GM23338 (cell line): ENCODE measurements at regions not wholly inside any gene's neighbourhood (a gene's known extent, or its start where the extent isn't known, plus 50 kb on each side); places are given as distances from the start of the nearest gene placed in this dataset.
A peak's percentile ranks its signal among the peaks of the same experiment; 100 is the strongest.

Experiments used
- ATAC-seq: fragments of 200-7000 bp; cut with Tn5 transposase; 3 replicates; pipeline ENCODE4 v1.9.1; 2020
- DNase-seq: peaks from one replicate; pipeline ENCODE4 v3.0.0-alpha.2; 2015; ENCODE audit warnings: low spot score
- H2AFZ ChIP-seq: fragments of 200-600 bp; sonication (generic); 2 replicates; pipeline ENCODE4 v1.8.0; 2016; ENCODE audit warnings: antibody characterized with exemption, mild to moderate bottlenecking, moderate library complexity
- H3F3A ChIP-seq: fragments of 200-600 bp; sonication (generic); replicated peaks from 2 replicates; pipeline ENCODE4 v1.8.0; 2017; ENCODE audit warnings: antibody characterized with exemption, mixed run types, low read depth
- H3K27ac ChIP-seq: fragments of 200-600 bp; sonication (generic); 2 replicates; pipeline ENCODE4 v1.6.1; 2016; ENCODE audit warnings: low read depth
- H3K27me3 ChIP-seq: fragments of 200-600 bp; sonication (generic); 2 replicates; pipeline ENCODE4 v1.8.0; 2016; ENCODE audit warnings: mild to moderate bottlenecking, mixed run types, moderate library complexity; ENCODE audit not compliant: insufficient read depth
- H3K36me3 ChIP-seq: fragments of 200-600 bp; sonication (generic); 2 replicates; pipeline ENCODE4 v1.8.0; 2016; ENCODE audit warnings: mild to moderate bottlenecking; ENCODE audit not compliant: insufficient read depth
- H3K4me1 ChIP-seq: fragments of 200-600 bp; sonication (generic); 2 replicates; pipeline ENCODE4 v1.8.0; 2016; ENCODE audit warnings: mild to moderate bottlenecking, moderate library complexity; ENCODE audit not compliant: insufficient read depth
- H3K4me2 ChIP-seq: fragments of 200-600 bp; sonication (generic); 2 replicates; pipeline ENCODE4 v1.7.1; 2017; ENCODE audit warnings: mixed run types
- H3K4me3 ChIP-seq: fragments of 200-600 bp; sonication (generic); 2 replicates; pipeline ENCODE4 v1.6.1; 2016; ENCODE audit warnings: mixed run types
- H3K79me2 ChIP-seq: fragments of 200-600 bp; sonication (generic); replicated peaks from 2 replicates; pipeline ENCODE4 v1.8.0; 2017; ENCODE audit warnings: mild to moderate bottlenecking; ENCODE audit not compliant: insufficient read depth
- H3K9me2 ChIP-seq: fragments of 200-600 bp; sonication (generic); 2 replicates; pipeline ENCODE4 v1.8.0; 2017; ENCODE audit not compliant: insufficient read depth
- H4K20me1 ChIP-seq: fragments of 200-600 bp; sonication (generic); replicated peaks from 2 replicates; pipeline ENCODE4 v1.8.0; 2017; ENCODE audit warnings: mild to moderate bottlenecking; ENCODE audit not compliant: insufficient read depth
- H3K27ac Mint-ChIP-seq: 2 replicates; pipeline ENCODE4 v1.8.0; 2020; ENCODE audit warnings: inconsistent platforms, mild to moderate bottlenecking, moderate library complexity, mixed read lengths
- H3K27me3 Mint-ChIP-seq: 3 replicates; pipeline ENCODE4 v1.8.0; 2022; ENCODE audit warnings: low read depth, mild to moderate bottlenecking, moderate library complexity, mixed read lengths, inconsistent platforms; ENCODE audit not compliant: insufficient read depth, poor library complexity
- H3K36me3 Mint-ChIP-seq: 3 replicates; pipeline ENCODE4 v1.8.0; 2021; ENCODE audit warnings: low read depth, mild to moderate bottlenecking, inconsistent platforms, moderate library complexity, mixed read lengths
- H3K4me1 Mint-ChIP-seq: 3 replicates; pipeline ENCODE4 v1.8.0; 2020; ENCODE audit warnings: mild to moderate bottlenecking, inconsistent platforms, mixed read lengths
- H3K4me3 Mint-ChIP-seq: 3 replicates; pipeline ENCODE4 v1.8.0; 2021; ENCODE audit warnings: moderate library complexity, mild to moderate bottlenecking, inconsistent platforms, mixed read lengths
- H3K9me3 Mint-ChIP-seq: 3 replicates; pipeline ENCODE4 v1.8.0; 2020; ENCODE audit warnings: moderate library complexity, mild to moderate bottlenecking, inconsistent platforms, mixed read lengths
- CREB1 ChIP-seq: fragments of 250-450 bp; sonication (Bioruptor Pico); IDR thresholded peaks from 2 replicates; pipeline ENCODE4 v1.5.0; 2020; ENCODE audit warnings: low read depth, mild to moderate bottlenecking, moderate library complexity
- EZH2 ChIP-seq: fragments of 200-600 bp; sonication (generic); IDR thresholded peaks from one replicate; pipeline ENCODE4 v1.8.0; 2017; ENCODE audit warnings: antibody characterized with exemption, mild to moderate bottlenecking, low read depth; ENCODE audit not compliant: unreplicated experiment
- EZH2phosphoT487 ChIP-seq: fragments of 200-600 bp; sonication (generic); IDR thresholded peaks from one replicate; pipeline ENCODE4 v1.8.1; 2018; ENCODE audit warnings: antibody characterized with exemption; ENCODE audit not compliant: unreplicated experiment
- JUNB ChIP-seq: IDR thresholded peaks from one replicate; pipeline ENCODE4 v1.6.1; 2016; ENCODE audit warnings: antibody characterized with exemption; ENCODE audit not compliant: unreplicated experiment
- NANOG ChIP-seq: IDR thresholded peaks from 2 replicates; pipeline ENCODE4 v1.6.1; 2016; ENCODE audit warnings: antibody characterized with exemption, borderline replicate concordance
- POLR2AphosphoS5 ChIP-seq: IDR thresholded peaks from 2 replicates; pipeline ENCODE4 v1.6.1; 2016; ENCODE audit warnings: antibody characterized with exemption, low read depth
- STAT1 ChIP-seq: IDR thresholded peaks from one replicate; pipeline ENCODE4 v1.6.1; 2016; ENCODE audit warnings: antibody characterized with exemption; ENCODE audit not compliant: unreplicated experiment
- ZNF114 ChIP-seq: fragments of 250-450 bp; sonication (Bioruptor Pico); IDR thresholded peaks from 2 replicates; pipeline ENCODE4 v1.5.0; 2020; ENCODE audit warnings: mild to moderate bottlenecking, moderate library complexity
- ZNF331 ChIP-seq: fragments of 250-450 bp; sonication (Bioruptor Pico); IDR thresholded peaks from 2 replicates; pipeline ENCODE4 v1.5.0; 2020; ENCODE audit warnings: low read depth, mild to moderate bottlenecking, moderate library complexity
- TF ChIP-seq, protein P1 (sequence below): IDR thresholded peaks from 2 replicates; pipeline ENCODE4 v1.6.1; 2016; ENCODE audit warnings: antibody characterized with exemption
- TF ChIP-seq, protein P2 (sequence below): fragments of 250-450 bp; sonication (Bioruptor Pico); IDR thresholded peaks from 2 replicates; pipeline ENCODE4 v1.5.0; 2020; ENCODE audit warnings: mild to moderate bottlenecking, moderate library complexity
- TF ChIP-seq, protein P3 (sequence below), 2 experiments: fragments of 200-600 bp in 1 of 2; sonication (generic) in 1 of 2; conservative IDR thresholded peaks; 2 replicates each; pipeline versions ENCODE4 v1.5.1 to v1.6.1; 2016 to 2017; ENCODE audit warnings: antibody characterized with exemption in 2 of 2, low read depth in 2 of 2, mild to moderate bottlenecking in 2 of 2, moderate library complexity in 1 of 2
- TF ChIP-seq, protein P4 (sequence below): IDR thresholded peaks from one replicate; pipeline ENCODE4 v1.6.1; 2018; ENCODE audit warnings: antibody characterized with exemption; ENCODE audit not compliant: unreplicated experiment

DNA sequence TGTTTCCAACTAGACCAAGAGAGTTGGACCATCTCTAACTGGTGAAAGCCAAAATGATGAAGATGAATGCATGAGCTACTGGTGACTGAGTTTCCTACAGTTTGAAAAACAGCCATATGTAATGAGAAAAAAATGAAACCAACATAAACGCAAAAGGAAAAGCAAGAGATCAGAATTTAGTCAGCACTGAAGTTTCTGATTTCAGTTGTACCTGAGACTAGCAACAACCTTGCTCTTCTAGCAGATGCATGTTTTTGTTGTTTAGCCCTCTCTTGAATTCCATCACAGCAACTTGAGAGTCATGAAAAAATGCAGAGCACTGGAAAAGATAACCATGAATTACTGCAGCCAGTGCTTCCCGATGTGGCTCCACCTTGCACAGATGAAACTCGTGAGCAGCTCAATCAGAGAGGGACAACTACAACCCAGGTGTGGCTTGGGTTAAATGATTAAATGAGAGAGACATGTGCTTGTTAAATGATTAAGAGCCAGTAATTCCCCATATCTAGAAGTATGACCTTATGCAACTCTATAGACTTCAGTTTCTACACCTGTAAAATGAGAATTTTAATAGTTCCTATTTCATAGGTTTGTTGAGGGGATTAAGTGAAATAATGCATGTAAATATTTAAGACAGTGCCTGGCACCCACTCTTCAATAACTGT is 104.8 kb downstream of the ELOVL4 start:
- Histone ChIP-seq H2AFZ (peak overlapping the region; percentile 32; the same call in 1 of the 2 replicates), H3K9me2 (peaks cover 13% of the 10 kb centered on the region), H3K27me3 (no peaks in the 10 kb centered on the region), H4K20me1 (no peaks in the 10 kb centered on the region), H3F3A (no peaks in the 10 kb centered on the region), H3K4me3 (no peak overlapping the region), H3K4me2 (no peak overlapping the region), H3K79me2 (no peaks in the 10 kb centered on the region), H3K27ac (no peak overlapping the region), H3K4me1 (no peaks in the 10 kb centered on the region), H3K36me3 (no peaks in the 10 kb centered on the region)
- Mint-ChIP-seq H3K36me3 (no peaks in the 10 kb centered on the region), H3K27ac (no peak overlapping the region), H3K27me3 (no peaks in the 10 kb centered on the region), H3K4me1 (no peaks in the 10 kb centered on the region), H3K4me3 (no peak overlapping the region), H3K9me3 (no peaks in the 10 kb centered on the region)
- ATAC-seq: no peak
- DNase-seq: no peak
- TF ChIP-seq, protein P1, sequence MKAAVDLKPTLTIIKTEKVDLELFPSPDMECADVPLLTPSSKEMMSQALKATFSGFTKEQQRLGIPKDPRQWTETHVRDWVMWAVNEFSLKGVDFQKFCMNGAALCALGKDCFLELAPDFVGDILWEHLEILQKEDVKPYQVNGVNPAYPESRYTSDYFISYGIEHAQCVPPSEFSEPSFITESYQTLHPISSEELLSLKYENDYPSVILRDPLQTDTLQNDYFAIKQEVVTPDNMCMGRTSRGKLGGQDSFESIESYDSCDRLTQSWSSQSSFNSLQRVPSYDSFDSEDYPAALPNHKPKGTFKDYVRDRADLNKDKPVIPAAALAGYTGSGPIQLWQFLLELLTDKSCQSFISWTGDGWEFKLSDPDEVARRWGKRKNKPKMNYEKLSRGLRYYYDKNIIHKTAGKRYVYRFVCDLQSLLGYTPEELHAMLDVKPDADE: no peak
- TF ChIP-seq, protein P2, sequence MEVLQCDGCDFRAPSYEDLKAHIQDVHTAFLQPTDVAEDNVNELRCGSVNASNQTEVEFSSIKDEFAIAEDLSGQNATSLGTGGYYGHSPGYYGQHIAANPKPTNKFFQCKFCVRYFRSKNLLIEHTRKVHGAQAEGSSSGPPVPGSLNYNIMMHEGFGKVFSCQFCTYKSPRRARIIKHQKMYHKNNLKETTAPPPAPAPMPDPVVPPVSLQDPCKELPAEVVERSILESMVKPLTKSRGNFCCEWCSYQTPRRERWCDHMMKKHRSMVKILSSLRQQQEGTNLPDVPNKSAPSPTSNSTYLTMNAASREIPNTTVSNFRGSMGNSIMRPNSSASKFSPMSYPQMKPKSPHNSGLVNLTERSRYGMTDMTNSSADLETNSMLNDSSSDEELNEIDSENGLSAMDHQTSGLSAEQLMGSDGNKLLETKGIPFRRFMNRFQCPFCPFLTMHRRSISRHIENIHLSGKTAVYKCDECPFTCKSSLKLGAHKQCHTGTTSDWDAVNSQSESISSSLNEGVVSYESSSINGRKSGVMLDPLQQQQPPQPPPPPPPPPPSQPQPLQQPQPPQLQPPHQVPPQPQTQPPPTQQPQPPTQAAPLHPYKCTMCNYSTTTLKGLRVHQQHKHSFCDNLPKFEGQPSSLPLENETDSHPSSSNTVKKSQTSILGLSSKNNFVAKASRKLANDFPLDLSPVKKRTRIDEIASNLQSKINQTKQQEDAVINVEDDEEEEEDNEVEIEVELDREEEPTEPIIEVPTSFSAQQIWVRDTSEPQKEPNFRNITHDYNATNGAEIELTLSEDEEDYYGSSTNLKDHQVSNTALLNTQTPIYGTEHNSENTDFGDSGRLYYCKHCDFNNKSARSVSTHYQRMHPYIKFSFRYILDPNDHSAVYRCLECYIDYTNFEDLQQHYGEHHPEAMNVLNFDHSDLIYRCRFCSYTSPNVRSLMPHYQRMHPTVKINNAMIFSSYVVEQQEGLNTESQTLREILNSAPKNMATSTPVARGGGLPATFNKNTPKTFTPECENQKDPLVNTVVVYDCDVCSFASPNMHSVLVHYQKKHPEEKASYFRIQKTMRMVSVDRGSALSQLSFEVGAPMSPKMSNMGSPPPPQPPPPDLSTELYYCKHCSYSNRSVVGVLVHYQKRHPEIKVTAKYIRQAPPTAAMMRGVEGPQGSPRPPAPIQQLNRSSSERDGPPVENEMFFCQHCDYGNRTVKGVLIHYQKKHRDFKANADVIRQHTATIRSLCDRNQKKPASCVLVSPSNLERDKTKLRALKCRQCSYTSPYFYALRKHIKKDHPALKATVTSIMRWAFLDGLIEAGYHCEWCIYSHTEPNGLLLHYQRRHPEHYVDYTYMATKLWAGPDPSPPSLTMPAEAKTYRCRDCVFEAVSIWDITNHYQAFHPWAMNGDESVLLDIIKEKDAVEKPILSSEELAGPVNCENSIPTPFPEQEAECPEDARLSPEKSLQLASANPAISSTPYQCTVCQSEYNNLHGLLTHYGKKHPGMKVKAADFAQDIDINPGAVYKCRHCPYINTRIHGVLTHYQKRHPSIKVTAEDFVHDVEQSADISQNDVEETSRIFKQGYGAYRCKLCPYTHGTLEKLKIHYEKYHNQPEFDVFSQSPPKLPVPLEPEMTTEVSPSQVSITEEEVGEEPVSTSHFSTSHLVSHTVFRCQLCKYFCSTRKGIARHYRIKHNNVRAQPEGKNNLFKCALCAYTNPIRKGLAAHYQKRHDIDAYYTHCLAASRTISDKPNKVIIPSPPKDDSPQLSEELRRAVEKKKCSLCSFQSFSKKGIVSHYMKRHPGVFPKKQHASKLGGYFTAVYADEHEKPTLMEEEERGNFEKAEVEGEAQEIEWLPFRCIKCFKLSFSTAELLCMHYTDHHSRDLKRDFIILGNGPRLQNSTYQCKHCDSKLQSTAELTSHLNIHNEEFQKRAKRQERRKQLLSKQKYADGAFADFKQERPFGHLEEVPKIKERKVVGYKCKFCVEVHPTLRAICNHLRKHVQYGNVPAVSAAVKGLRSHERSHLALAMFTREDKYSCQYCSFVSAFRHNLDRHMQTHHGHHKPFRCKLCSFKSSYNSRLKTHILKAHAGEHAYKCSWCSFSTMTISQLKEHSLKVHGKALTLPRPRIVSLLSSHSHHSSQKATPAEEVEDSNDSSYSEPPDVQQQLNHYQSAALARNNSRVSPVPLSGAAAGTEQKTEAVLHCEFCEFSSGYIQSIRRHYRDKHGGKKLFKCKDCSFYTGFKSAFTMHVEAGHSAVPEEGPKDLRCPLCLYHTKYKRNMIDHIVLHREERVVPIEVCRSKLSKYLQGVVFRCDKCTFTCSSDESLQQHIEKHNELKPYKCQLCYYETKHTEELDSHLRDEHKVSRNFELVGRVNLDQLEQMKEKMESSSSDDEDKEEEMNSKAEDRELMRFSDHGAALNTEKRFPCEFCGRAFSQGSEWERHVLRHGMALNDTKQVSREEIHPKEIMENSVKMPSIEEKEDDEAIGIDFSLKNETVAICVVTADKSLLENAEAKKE (CRISPR knock-in tag): no peak
- TF ChIP-seq, protein P3, sequence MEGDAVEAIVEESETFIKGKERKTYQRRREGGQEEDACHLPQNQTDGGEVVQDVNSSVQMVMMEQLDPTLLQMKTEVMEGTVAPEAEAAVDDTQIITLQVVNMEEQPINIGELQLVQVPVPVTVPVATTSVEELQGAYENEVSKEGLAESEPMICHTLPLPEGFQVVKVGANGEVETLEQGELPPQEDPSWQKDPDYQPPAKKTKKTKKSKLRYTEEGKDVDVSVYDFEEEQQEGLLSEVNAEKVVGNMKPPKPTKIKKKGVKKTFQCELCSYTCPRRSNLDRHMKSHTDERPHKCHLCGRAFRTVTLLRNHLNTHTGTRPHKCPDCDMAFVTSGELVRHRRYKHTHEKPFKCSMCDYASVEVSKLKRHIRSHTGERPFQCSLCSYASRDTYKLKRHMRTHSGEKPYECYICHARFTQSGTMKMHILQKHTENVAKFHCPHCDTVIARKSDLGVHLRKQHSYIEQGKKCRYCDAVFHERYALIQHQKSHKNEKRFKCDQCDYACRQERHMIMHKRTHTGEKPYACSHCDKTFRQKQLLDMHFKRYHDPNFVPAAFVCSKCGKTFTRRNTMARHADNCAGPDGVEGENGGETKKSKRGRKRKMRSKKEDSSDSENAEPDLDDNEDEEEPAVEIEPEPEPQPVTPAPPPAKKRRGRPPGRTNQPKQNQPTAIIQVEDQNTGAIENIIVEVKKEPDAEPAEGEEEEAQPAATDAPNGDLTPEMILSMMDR (conservative IDR thresholded peaks at IDR 0.05; ENCODE audit: low read depth in 2 of 2): no peak
- TF ChIP-seq EZH2phosphoT487 (no peak), NANOG (no peak), POLR2AphosphoS5 (no peak), JUNB (no peak), ZNF114 (CRISPR knock-in tag) (no peak), STAT1 (no peak), EZH2 (no peak), ZNF331 (CRISPR knock-in tag) (no peak), CREB1 (no peak)
- TF ChIP-seq, protein P4, sequence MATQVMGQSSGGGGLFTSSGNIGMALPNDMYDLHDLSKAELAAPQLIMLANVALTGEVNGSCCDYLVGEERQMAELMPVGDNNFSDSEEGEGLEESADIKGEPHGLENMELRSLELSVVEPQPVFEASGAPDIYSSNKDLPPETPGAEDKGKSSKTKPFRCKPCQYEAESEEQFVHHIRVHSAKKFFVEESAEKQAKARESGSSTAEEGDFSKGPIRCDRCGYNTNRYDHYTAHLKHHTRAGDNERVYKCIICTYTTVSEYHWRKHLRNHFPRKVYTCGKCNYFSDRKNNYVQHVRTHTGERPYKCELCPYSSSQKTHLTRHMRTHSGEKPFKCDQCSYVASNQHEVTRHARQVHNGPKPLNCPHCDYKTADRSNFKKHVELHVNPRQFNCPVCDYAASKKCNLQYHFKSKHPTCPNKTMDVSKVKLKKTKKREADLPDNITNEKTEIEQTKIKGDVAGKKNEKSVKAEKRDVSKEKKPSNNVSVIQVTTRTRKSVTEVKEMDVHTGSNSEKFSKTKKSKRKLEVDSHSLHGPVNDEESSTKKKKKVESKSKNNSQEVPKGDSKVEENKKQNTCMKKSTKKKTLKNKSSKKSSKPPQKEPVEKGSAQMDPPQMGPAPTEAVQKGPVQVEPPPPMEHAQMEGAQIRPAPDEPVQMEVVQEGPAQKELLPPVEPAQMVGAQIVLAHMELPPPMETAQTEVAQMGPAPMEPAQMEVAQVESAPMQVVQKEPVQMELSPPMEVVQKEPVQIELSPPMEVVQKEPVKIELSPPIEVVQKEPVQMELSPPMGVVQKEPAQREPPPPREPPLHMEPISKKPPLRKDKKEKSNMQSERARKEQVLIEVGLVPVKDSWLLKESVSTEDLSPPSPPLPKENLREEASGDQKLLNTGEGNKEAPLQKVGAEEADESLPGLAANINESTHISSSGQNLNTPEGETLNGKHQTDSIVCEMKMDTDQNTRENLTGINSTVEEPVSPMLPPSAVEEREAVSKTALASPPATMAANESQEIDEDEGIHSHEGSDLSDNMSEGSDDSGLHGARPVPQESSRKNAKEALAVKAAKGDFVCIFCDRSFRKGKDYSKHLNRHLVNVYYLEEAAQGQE: no peak
